Amniotic epithelial cell (primary cell): ENCODE measurements at regions not wholly inside any gene's neighbourhood (a gene's known extent, or its start where the extent isn't known, plus 50 kb on each side); places are given as distances from the start of the nearest gene placed in this dataset.

Experiments used
- DNase-seq: peaks from one replicate; pipeline ENCODE4 v3.0.0-alpha.2; 2010; ENCODE audit warnings: low read depth

DNA sequence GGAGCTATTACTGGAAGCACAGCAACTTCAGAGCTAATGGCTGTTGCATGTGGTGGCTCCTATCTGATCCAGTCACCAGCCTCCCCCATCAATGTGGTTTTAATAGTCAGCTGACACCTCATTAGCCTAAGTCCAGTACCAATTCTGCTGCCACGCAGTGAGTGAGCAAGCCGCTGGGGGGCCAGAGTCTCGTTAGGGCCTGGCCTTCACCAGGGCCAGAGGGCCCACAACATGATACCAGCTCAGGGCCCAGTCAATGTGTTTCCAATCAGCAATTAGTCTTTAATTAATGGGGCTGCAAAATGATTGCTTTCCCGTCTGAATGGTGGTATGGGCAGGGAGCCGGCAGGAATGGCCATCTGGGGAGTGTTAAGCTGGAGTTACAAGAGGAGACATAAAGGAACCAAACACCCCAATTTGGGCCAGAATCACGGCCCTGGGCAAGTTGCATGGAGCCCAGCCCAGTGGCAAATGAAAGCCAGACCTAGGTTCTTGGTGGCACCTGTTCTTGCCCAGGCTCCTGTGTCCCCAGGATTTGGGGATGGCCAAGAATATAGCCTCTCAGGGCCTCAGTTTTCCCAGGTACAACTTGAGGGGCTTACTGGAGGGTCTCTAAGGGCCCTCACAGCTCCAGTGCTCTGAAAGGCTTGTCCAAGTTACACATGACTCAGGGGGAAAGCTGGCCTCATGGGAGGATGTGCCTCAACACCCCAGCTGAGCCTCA is 119.2 kb downstream of the EFNB1 start:
- no peak for DNase-seq

- peak; percentile 78 for DNase-seq
Observed at GRCh38 chrX:68945603-68946228, 116.9 kb downstream of the EFNB1 start.

DNA sequence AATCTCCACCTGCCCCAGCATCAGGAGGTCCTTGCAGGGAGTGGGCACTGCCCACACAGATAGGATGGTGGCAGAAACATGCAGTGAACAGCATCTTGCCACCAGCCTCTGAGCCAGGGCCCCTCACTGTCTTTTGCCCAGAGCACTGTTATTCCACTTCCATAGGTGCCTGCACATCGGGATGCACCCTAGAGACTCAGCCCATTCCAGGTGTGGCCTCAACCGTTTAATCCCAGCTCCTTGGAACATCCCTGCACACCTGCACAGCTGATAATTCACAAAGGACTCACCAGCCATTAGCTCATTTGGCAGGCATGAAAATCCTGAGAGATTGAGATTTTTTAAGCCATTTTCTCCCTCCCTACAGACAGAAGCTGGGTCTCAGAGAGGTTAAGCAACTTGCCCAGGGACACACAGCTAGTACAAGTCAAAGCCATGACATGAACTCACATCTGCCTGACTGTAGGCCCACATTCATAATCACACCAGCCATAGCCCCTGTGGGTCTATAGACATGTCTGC is 116.3 kb downstream of the EFNB1 start:
- DNase-seq: no peak

DNA sequence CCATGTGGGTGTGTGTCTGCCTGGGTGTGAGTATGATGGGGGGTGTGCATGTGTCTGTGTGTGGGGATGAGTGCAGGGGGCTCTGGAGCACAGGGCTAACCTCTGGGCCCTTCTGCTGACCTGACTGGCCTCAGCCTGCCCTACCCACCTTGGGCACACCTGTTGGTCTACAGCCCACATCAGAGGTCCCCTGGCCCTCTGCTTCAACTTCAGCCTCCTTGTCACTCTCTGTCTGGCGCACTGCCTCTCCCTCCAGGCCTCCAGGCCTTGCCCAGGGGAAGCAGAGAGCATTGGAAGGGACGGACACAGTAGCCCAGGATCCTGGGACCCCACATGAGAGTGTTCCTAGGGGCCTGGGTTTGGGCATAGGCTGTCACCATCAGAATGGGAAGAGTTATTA is 115.4 kb downstream of the EFNB1 start:
- no peak for DNase-seq

- DNase-seq: no peak
Observed at GRCh38 chrX:68942840-68943239, 114.0 kb downstream of the EFNB1 start.

DNA sequence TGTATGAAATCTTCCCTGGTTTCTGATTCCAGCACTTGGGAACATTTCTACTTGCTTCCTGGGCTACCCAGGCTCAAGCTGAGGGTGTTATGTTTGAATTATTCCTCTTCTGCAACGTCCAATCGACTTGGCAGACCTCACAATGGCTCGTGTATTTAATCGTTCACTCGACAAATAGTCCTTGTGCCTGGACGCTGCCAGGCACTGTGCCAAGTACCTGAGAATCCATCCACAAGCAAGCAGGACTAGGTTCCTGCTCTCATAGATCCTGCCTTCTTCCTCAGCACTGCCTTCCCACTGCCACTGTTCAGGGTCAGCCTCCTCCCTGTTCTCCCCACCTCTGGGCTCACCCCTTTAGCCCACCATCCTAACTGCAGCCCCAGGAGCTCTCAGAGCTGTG is 113.3 kb downstream of the EFNB1 start:
- DNase-seq: no peak

GRCh38 chrX:68941385-68941952 is 112.6 kb downstream of the EFNB1 start:
- DNase-seq: no peak

- DNase-seq: no peak
Observed at GRCh38 chrX:68940601-68941000, 111.8 kb downstream of the EFNB1 start.

DNA sequence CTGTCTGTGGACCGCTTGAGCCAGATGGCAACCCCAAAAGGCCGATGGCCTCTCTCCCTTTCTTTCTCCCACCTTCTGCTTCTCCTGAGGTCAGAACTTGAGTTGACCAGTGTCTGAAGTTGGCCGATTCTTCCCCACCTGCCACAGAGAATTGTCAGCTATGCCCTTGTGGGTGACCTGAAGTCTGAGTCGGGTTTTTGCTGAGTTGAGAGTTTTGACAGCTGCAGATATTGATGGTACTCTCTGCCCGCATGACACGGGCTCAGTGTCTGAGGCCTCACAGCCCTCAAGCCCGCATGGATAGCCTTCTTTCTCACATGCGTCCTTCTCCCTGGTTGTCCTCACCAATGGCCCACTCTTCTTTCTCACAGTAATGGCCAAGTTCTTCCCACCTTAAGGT is 111.0 kb downstream of the EFNB1 start:
- DNase-seq: no peak

- DNase-seq: peak; percentile 77
Observed at GRCh38 chrX:68938244-68939004, 109.6 kb downstream of the EFNB1 start.

DNA sequence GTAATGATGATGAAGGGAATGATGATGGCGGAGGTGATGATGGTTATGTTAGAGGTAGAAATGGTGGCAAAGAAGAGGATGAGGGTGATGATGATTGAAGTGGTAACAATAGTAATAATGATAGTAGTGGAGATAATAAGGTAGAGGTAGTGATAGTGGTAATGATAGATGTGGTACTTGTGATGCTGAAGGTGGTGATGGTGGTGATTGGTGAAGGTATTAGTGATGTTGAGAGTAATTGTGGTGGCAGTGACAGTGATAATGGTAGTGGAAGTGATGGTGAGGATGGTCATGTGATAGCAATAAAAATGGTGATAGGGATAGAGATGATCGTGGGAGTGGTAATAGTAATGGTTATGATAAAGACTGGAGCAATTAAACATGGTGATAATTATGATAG is 108.8 kb downstream of the EFNB1 start:
- DNase-seq: no peak

- peak; percentile 90 for DNase-seq
Observed at GRCh38 chrX:68936608-68937007, 107.8 kb downstream of the EFNB1 start.

- no peak for DNase-seq
Observed at GRCh38 chrX:68936126-68936525, 107.3 kb downstream of the EFNB1 start.

GRCh38 chrX:68935362-68935761 is 106.5 kb downstream of the EFNB1 start:
- DNase-seq: no peak

DNA sequence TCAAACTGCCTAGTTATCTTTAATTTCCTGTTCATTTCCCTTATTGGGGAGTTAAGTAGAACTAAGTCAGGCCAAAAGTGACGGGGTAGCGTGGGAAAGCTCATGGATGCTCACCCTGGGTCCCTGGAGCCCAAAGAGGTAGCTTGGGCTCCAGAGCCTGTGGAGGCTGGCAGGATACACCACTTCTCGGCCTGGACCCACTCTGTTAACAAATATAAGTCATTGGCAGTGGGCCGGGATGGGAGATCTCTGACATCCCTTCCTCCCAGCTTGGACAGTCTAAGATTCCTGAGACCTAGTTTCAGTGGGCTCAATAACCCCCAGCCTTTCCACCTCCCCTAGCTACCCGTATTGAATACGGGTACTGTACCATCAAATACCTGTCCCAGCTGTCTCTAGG is 106.1 kb downstream of the EFNB1 start:
- DNase-seq: no peak

DNA sequence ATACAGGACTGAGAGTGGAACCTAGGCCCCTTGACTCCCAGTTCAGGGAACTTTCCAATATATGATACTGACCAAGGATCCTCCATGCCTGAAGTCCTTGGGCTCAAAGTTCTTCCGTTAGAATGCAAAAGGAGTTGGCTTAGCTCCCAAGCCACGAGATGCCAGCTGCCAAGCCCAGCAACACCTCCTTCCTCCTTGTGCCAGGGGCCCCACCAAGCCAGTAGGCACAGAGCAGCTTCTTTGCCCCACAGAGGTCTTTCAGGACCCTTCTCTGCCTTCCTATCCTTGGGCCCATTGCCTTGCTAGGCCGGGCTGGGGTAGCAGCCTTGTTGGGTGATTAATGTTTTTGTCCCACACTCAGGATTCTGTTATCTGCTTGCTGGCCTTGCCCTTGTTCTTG is 105.6 kb downstream of the EFNB1 start:
- no peak for DNase-seq

DNA sequence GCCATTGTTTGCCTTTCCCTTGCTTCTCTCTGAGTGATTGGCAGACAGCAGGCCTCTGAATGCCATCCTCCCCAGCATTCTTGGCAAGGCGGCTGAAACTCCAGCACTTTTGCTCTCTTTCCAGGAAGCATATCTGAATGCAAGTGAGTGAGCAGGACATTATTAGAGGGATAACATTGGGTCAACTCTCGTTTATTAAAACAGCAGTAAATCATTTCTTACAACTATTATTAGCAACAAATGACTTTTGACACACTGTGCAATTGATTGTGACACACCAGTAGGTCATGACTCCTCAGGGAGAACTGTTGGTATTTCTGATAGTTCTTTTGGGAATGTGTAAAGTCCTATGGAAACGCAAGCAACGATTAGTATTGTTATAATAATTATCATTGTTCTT is 103.8 kb downstream of the EFNB1 start:
- DNase-seq: no peak

GRCh38 chrX:68931345-68931744 is 102.5 kb downstream of the EFNB1 start:
- no peak for DNase-seq

DNA sequence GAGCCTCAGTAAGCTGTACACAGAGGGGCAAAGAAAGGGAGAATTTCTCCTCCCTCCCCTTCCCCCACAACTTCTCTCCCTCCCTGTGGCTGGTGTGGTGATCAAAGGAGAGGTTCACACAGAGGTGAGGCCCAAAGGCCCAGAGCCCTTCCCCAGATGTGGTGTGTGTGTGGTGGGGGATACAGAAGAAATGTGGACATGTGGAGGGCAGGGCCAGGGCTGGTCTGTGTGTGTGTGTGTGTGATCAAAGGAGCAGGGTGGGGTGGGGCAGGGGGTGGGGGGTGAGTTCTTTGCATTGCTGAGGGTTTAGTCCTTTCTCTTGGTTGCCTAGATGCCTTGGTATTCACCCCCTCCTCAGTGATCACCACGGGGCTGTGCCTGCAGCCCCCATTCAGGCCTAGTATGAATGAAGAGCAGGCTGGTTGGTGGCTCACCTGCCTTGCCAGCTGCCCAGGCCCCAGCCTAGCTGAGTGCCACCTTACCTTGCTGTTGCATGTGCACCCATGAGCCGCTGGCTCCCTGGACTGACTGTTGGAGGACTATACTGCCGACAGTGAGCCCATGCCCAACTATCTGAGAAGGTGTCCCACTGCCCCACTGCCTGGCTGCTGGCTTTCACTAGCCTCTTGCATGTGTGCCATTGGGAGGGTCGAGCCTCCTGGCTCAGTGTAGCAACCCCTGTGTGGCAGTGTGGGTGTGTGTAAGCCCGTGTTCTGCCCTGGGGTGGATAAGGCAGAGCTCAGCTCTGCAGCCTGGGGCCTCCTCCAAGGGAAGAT is 101.9 kb downstream of the EFNB1 start:
- DNase-seq: no peak

DNA sequence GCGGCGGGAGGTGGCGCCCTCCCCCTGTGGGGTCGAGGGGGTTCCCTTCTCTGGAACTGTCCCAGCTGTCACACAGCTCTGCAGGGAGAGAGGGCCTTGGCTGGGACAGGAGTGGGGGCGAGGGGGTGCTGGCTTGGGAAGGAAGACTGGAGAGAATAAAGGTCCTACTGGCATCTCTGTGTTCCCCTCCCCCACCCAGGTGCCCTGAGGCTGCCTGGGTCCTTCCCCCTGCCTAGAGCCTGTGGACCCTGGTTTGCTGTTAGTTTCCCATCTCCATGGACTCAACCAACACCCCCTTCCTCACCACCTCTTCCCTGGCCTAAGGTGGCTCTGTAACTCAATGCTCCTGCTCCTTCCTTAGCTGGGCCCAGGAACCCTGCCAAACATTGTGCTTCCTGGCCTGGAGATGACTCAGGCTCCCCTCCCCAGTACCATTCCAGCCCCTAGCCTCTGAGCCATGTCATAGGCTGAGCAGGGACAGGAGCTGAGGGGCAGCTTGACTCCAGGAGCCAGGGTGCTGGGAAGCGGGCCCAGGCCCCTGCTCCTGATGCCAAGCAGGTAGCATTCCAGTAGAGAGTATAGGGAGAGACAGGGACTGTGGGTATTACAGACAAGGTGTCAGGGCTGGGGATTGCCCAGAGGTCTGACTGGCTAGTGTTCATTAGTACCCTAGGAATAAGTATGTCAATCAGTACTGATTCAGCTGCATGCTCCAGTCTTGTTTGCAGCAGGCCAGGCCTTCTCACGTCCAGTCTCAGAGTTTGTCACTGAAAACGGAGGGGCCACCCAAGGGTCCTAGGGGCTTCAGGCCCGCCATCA is 100.7 kb downstream of the EFNB1 start:
- peak; percentile 61 for DNase-seq

- DNase-seq: no peak
Observed at GRCh38 chrX:68928401-68928800, 99.6 kb downstream of the EFNB1 start.
